B cell (primary cell): ENCODE measurements at regions not wholly inside any gene's neighbourhood (a gene's known extent, or its start where the extent isn't known, plus 50 kb on each side); places are given as distances from the start of the nearest gene placed in this dataset.

ENCODE experiments used
- ATAC-seq: fragments of 200-7000 bp; cut with Tn5 transposase; one replicate; pipeline ENCODE4 v1.10.0; 2021; ENCODE audit warnings: low read depth, mild to moderate bottlenecking, moderate number of reproducible peaks, moderate library complexity
- CTCF ChIA-PET: fragments of 350-600 bp; sonication (Branson Sonifier 250); formaldehyde crosslinking; loops from one replicate; lab custom pipeline; 2021; ENCODE audit warnings: antibody characterized with exemption, inconsistent platforms; lab: Charles Lee
- POLR2A ChIA-PET: fragments of 350-600 bp; sonication (Branson Sonifier 250); formaldehyde crosslinking; loops from one replicate; lab custom pipeline; 2021; ENCODE audit warnings: antibody characterized with exemption; lab: Charles Lee
- DNase-seq: peaks from one replicate; pipeline ENCODE4 v3.0.0; 2013
- H2AFZ ChIP-seq: 2 replicates; pipeline ENCODE4 v1.6.1; 2012; ENCODE audit warnings: mild to moderate bottlenecking, low read depth, low read length; ENCODE audit not compliant: insufficient read depth, poor library complexity, severe bottlenecking
- H3K27ac ChIP-seq, 2 donors: 1 replicate in 1 of 2; 2 replicates in 1 of 2; pipeline ENCODE4 v1.5.1; 2012 to 2013; ENCODE audit warnings: low read length in 2 of 2, mild to moderate bottlenecking in 2 of 2, moderate library complexity in 1 of 2
- H3K27me3 ChIP-seq, 4 experiments: fragments of 200-600 bp in 1 of 4; sonication (generic) in 1 of 4; replicated peaks in 1 of 4; 1 replicate in 2 of 4; 2 replicates in 2 of 4; pipeline versions ENCODE4 v1.6.1 to v1.7.0; 2013 to 2016; ENCODE audit warnings: low read length in 3 of 4, mild to moderate bottlenecking in 2 of 4, mixed read lengths in 1 of 4, moderate library complexity in 1 of 4; ENCODE audit not compliant: insufficient read depth in 4 of 4, control insufficient read depth in 3 of 4; ENCODE audit errors: control extremely low read depth in 1 of 4
- H3K36me3 ChIP-seq, 2 experiments: replicated peaks in 1 of 2; 1 replicate in 1 of 2; 2 replicates in 1 of 2; pipeline versions ENCODE4 v1.6.1 to v1.7.1; 2013; ENCODE audit warnings: low read length in 1 of 2; ENCODE audit not compliant: insufficient read depth in 2 of 2, control insufficient read depth in 1 of 2; ENCODE audit errors: control extremely low read depth in 1 of 2, extremely low read depth in 1 of 2
- H3K4me1 ChIP-seq, 2 donors: fragments of 200-600 bp in 1 of 2; sonication (generic) in 1 of 2; 1 replicate in 1 of 2; 2 replicates in 1 of 2; pipeline versions ENCODE4 v1.5.1 to v1.6.1; 2013 to 2017; ENCODE audit warnings: low read length in 2 of 2; ENCODE audit not compliant: control insufficient read depth in 2 of 2, insufficient read depth in 2 of 2
- H3K4me2 ChIP-seq: replicated peaks from 2 replicates; pipeline ENCODE3; 2012; ENCODE audit warnings: mild to moderate bottlenecking, low read depth, low read length; ENCODE audit not compliant: poor library complexity, severe bottlenecking
- H3K4me3 ChIP-seq, 5 experiments: fragments of 200-600 bp in 1 of 5; sonication (generic) in 1 of 5; 1 replicate in 3 of 5; 2 replicates in 2 of 5; pipeline versions ENCODE4 v1.5.1 to v1.7.0; 2011 to 2016; ENCODE audit warnings: low read length in 4 of 5, mild to moderate bottlenecking in 4 of 5, low read depth in 2 of 5, control low read depth in 1 of 5, moderate library complexity in 1 of 5; ENCODE audit not compliant: insufficient read depth in 1 of 5; ENCODE audit errors: control extremely low read depth in 1 of 5, extremely low read depth in 1 of 5
- H3K79me2 ChIP-seq: fragments of 200-600 bp; sonication (generic); one replicate; pipeline ENCODE4 v1.6.0; 2016; ENCODE audit warnings: low read length; ENCODE audit not compliant: control insufficient read depth, insufficient read depth
- H3K9ac ChIP-seq: fragments of 200-600 bp; sonication (generic); 2 replicates; pipeline ENCODE4 v1.6.1; 2017; ENCODE audit warnings: mild to moderate bottlenecking, low read length, moderate library complexity
- H3K9me3 ChIP-seq, 3 donors: one replicate each; pipeline versions ENCODE4 v1.6.1 to v1.7.1; 2013; ENCODE audit warnings: low read length in 2 of 3; ENCODE audit not compliant: control insufficient read depth in 2 of 3, insufficient read depth in 1 of 3; ENCODE audit errors: control extremely low read depth in 1 of 3
- H4K20me1 ChIP-seq: 2 replicates; pipeline ENCODE4 v1.6.0; 2012; ENCODE audit warnings: mild to moderate bottlenecking, low read length; ENCODE audit not compliant: insufficient read depth, control insufficient read depth, poor library complexity, severe bottlenecking
- H3K27ac Mint-ChIP-seq: one replicate; pipeline ENCODE4 v1.8.0; 2021; ENCODE audit warnings: mixed read lengths
- H3K27me3 Mint-ChIP-seq: one replicate; pipeline ENCODE4 v1.8.0; 2021; ENCODE audit warnings: mixed read lengths
- H3K4me1 Mint-ChIP-seq: one replicate; pipeline ENCODE4 v1.8.0; 2021; ENCODE audit warnings: mixed read lengths
- H3K4me3 Mint-ChIP-seq: one replicate; pipeline ENCODE4 v1.8.0; 2021; ENCODE audit warnings: mixed read lengths
- H3K9me3 Mint-ChIP-seq: one replicate; pipeline ENCODE4 v1.8.0; 2022; ENCODE audit warnings: mixed read lengths; ENCODE audit not compliant: insufficient read depth
- CTCF ChIP-seq: fragments of 200-600 bp; IDR thresholded peaks from one replicate; pipeline ENCODE4 v1.8.0; 2022; ENCODE audit warnings: antibody characterized with exemption, mild to moderate bottlenecking
- EZH2 ChIP-seq: IDR thresholded peaks from 2 replicates; pipeline ENCODE4 v1.6.1; 2012; ENCODE audit warnings: borderline replicate concordance, low read depth, mild to moderate bottlenecking, moderate library complexity, low read length; ENCODE audit not compliant: insufficient read depth, poor library complexity, severe bottlenecking
- WGBS: methylation state at CpG from one replicate; pipeline ENCODE4 v1.1.5; 2013; ENCODE audit warnings: missing lambda C conversion rate; ENCODE audit not compliant: insufficient coverage; 5-methylcytosine and 5-hydroxymethylcytosine counted together
- intact Hi-C: fragments of 100-400 bp; cut with micrococcal nuclease; formaldehyde crosslinking; loops from one replicate; pipeline ENCODE4 v1.10.0; 2022

GRCh38 chr13:44237881-44238421 is 135.7 kb upstream of the SERP2 start:
- POLR2A ChIA-PET = no interaction called here
- Histone ChIP-seq H3K27me3 (peaks cover 0 to 4% (median 0%) of the 10 kb centered on the region in 4 experiments), H2AFZ (no peak overlapping the region), H3K9me3 (no peaks in the 10 kb centered on the region), H3K79me2 (no peaks in the 10 kb centered on the region), H3K9ac (no peak overlapping the region), H3K4me3 (no peak overlapping the region), H3K36me3 (no peaks in the 10 kb centered on the region), H3K27ac (no peak overlapping the region), H3K4me2 (no peak overlapping the region), H4K20me1 (no peaks in the 10 kb centered on the region), H3K4me1 (peaks cover 0 to 2% of the 10 kb centered on the region in 2 donors)
- CTCF ChIA-PET = no interaction called here
- no peak for DNase-seq
- H3K27me3 Mint-ChIP-seq = peaks cover 9% of the 10 kb centered on the region
- no peak for ATAC-seq
- no peaks in the 10 kb centered on the region for H3K9me3 Mint-ChIP-seq
- H3K27ac Mint-ChIP-seq = no peak overlapping the region
- TF ChIP-seq CTCF = no peak
- no peak for TF ChIP-seq EZH2
- intact Hi-C loops = no loop called here
- peaks cover 2% of the 10 kb centered on the region for H3K4me1 Mint-ChIP-seq
- H3K4me3 Mint-ChIP-seq = no peak overlapping the region
- 93% methylated on average over 3 of the region's 4 CpGs for WGBS

GRCh38 chr13:44240611-44241145 is 132.9 kb upstream of the SERP2 start:
- Histone ChIP-seq H3K36me3 (no peaks in the 10 kb centered on the region), H3K27me3 (peaks cover 0 to 4% (median 0%) of the 10 kb centered on the region in 4 experiments), H3K4me1 (peaks cover 0 to 5% of the 10 kb centered on the region in 2 donors), H3K4me3 (no peak overlapping the region), H3K79me2 (no peaks in the 10 kb centered on the region), H3K4me2 (no peak overlapping the region), H3K9me3 (no peaks in the 10 kb centered on the region), H4K20me1 (no peaks in the 10 kb centered on the region), H3K27ac (no peak overlapping the region), H3K9ac (no peak overlapping the region), H2AFZ (no peak overlapping the region)
- TF ChIP-seq CTCF (no peak), EZH2 (no peak)
- intact Hi-C loops = no loop called here
- Mint-ChIP-seq H3K27me3 (peaks cover 12% of the 10 kb centered on the region), H3K4me1 (peaks cover 7% of the 10 kb centered on the region), H3K4me3 (no peak overlapping the region), H3K9me3 (no peaks in the 10 kb centered on the region), H3K27ac (no peak overlapping the region)
- CTCF ChIA-PET = interaction anchor here (1.7 to 6.8 kb wide), 2 partner anchors 192 to 197 kb away, joined by 4 to 81 read pairs; no protein-coding TSS in a partner anchor
- no CpG with 5 or more reads among the region's 1 CpG for WGBS
- ATAC-seq = no peak
- DNase-seq = no peak
- POLR2A ChIA-PET = no interaction called here
